GM19395 (cell line): ENCODE measurements at regions not wholly inside any gene's neighbourhood (a gene's known extent, or its start where the extent isn't known, plus 50 kb on each side); places are given as distances from the start of the nearest gene placed in this dataset.
A peak's percentile ranks its signal among the peaks of the same experiment; 100 is the strongest.

Source experiments
- ATAC-seq: cut with Tn5 transposase; IDR thresholded peaks from one replicate; pipeline ENCODE4 v1.9.1; 2021; ENCODE audit warnings: mild to moderate bottlenecking, moderate library complexity; ENCODE audit not compliant: unreplicated experiment

DNA sequence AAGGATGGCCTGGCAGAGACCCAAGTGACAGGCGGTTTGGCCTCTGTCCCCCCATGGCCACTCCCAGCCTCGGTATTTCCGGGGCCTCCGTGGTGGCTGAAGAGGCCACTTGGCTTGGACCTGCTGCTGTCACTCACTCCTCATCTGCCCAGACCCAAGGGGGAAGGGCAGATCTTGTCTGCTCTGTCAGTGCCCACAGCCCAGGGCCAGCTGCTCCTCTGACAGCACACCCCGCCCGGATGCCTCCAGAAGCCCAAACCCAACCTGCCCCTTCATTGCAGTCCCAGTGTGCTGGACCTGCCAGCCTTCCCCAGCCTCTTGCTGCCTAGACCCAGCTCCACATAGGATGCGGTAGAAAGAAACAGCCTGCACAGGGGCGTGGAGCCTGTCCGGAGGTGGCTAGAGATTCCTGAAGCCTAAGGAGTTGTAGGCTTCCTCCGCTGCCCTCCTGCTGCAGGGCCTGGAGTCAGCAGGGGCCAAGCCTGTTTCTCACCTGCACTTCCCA, 52.0 kb downstream of the MAGEF1 start:
- no peak for ATAC-seq

DNA sequence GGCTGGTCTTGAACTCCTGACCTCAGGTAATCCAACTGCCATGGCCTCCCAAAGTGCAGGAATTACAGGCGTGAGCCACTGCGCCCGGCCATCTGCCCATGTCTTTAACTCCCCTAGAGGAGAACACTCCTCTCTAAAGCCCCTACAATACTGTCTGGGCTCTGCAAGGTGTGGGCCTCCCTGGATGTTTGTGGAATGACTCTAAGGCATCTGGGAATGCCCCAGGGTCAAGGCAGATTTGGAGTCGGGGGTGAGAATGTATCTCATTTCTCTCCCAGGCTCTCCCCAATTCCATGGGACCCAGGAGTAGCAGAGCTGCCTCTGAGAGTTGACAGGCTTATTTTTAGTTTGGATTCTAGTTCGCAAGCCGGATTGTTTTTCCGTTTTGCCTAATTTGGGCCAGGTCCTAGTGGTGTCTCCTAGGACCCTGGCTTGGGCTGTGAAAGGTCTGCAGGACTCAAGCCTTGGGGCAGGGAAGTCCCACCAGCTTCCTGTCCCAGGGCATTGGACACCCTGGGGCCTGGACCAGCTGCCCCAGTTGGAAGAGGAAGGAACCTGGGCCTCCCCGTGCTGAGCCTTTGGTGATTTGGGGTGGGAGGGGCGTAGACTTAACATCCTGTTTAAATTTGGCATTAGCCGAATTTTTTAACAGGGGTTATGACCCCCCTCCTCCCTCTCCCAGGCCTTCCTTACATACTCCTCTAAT, 53.5 kb downstream of the MAGEF1 start:
- no peak for ATAC-seq

DNA sequence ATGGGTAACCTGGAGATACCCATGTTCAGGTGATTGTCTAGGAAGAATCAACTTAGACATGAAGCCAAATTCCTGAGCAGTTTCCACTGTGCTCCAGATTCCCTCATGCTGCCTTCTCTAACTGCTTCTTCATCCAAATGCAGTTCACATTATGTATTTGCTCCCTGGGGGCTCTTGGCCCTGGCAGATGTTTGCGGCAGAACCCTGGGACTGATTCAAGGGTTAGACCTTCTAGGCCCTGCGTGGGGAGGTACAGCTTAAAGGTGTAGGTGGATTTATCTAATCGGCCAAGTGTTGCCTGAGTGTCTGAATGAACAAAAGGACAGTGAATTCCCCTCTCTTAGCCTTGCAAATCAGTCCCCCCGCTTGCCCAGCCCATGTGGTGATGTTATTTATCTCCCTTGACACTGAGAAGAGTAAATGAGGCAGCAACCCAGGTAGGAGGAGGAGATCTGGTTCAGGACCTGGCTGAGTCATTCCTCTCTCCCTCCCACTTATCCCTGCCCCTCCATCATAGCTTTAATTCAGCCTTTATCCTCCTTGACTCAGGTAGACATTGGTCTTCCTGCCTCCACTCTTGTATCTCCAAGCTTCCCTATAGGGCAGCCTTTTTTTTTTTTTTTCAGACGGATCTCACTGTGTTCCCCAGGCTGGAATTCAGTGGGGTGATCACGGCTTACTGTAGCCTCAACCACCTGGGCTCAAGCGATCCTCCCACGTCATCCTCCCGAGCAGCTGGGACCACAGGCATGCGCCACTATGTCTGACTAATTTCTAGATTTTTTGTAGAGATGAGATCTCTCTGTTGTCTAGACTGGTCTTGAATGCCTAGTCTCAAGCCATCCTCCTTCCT, 54.8 kb downstream of the MAGEF1 start:
- peak; percentile 95 for ATAC-seq

DNA sequence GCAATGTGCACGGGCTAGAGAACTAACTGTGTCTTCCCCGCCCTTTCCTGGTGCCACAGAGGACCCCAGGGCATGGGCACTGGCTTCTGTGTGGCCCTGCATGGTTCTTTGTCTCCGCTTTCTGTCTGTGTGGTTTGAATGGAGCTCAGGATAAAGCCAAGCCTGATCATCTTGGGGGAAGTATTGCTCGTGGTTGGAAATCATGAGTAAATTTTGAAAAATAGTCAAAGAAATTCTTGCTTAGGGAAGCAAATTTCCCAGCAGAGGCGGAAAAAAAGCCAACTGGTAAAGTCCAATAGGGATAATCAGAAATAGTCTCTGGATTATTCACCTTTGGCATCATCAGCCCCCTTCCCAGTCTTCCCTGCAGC, 55.4 kb downstream of the MAGEF1 start:
- no peak for ATAC-seq

DNA sequence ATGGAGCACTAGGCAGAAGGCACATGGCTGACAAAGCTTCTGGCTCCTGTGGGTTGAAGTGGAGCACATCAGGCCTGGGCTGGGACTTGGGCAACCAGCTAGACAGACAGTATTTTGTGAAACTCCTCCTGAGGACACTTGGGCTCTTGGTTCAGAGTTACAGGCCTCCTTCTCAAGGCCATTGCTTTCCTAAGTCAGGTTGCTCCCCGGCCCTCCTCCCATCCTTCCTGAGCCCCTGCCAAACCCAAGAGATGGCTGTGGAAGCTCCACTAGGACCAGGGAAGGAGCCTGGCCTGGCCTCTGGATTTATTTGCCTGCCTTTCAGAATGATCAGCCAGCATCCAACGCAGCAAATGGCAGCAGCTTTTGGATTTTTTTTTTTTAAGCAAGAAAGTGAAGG, 56.3 kb downstream of the MAGEF1 start:
- no peak for ATAC-seq

DNA sequence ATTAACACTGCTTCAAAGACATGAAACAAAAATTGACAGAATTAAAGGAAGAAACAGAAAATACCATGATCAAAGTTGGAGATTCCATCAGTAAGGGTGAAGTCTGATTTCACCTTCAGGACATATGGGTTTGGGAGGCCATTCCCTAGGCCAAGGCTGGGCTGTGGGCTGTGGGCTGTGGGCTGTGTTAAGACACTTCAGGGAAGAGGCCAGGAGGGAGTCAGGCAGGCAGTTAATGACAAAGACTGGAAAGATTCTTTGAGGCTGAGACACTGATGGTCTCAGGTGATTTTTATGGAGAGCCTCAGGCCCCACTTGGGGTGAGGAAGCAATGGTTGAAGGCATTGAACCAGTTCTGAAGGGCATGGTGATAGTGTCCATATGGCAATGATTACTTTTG, 57.5 kb downstream of the MAGEF1 start:
- ATAC-seq = no peak

DNA sequence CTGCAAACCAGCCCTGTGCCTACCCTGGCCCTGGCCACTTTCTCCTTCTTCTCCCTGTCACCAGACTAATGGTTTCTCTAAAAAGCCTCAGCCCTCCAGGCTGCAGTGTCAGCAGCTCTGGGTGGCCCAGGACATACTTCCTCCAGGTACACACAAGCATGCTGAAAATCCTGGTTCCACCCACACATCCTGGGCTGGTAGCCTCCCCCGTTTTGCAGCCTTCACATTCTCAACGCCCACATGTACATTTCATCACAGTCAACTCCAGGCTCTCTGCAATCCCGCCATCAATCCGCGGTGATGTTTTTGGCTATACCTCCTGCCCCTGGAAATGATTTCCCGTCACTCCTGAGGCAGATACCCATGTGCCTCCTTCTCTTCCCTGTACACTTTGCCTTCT, 59.4 kb downstream of the MAGEF1 start:
- ATAC-seq = no peak

DNA sequence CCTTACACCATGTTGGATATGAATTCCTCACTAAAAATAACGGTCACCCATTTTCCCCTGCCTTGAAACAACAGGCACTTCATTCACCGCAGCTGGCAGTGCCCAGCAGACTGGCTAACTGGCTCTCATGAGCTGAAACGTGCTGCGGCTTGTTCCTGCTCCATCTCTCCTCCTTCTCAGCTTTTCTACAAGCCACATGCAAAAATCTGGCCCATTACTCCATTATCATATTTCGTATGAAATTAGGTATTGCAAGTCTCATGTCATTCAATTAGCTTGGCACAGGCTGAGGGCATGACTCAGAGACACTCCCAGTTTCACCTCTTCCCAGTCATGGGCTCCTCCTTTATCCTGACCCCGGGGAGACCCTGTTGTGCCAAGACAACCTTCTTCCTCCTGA, 60.0 kb downstream of the MAGEF1 start:
- ATAC-seq = no peak

DNA sequence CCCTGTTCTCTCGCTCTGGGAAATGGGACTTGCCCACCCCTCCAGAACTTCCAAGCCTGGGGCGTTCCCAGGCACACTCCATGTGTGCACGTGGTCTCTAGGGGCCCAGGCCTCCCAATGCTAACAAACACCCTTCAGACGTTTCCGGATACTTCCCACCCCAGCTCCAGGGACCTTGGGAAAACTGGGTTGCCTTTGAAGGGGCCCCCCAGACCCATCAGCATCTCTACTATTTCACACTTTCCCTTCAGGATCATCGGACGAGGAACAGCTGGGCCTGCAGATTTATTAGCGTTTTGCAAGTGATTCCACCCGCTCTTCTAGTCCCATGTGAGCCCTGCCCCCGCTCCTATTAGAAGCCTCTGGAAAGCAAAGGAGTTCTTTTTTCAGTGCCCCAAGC, 63.2 kb downstream of the MAGEF1 start:
- no peak for ATAC-seq

DNA sequence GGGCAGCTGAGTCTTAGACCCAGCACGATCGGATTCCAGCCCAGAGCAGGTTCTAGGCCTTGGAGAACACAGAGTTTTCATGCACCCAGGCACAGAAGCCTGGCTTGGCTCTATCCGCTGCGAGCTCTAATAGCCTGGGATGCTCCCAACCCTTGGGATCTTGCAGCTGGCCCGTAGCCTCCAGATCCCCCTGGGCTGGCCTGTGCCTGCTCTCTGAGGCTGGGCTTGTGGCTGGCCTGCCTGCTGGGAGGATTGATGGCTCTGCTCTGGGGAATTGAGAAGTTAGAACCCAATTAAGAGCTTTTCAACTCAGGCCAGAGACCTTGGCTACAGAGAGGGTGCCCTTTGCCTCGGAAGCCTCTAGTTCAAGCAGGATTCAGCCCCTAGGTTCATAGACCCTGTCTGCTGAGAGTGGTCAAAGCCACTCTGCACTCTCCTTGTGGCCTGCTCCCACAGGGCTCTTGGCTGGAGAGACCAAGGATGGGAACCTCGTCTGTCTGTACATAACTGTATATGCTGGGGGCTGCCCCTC, 64.4 kb downstream of the MAGEF1 start:
- ATAC-seq = no peak

DNA sequence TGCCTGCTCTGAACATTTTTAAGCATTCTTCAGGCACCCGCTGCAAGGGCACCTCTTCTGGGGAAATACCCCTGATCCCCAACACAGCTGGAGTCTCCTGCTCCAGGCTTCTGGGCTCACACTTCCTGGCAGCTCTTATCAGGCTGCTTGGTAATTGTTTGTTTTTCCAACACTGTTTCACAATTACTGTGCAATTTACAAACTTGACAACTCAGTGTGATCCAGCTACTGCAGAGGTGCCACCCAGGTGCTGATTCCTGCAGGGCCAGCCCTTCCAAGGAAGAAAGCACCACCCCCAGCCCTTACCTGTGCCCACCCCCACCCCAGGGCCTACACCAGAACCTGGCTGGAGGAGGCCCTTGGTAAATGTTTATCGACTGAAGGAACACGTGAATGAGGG, 66.5 kb downstream of the MAGEF1 start:
- ATAC-seq = no peak

DNA sequence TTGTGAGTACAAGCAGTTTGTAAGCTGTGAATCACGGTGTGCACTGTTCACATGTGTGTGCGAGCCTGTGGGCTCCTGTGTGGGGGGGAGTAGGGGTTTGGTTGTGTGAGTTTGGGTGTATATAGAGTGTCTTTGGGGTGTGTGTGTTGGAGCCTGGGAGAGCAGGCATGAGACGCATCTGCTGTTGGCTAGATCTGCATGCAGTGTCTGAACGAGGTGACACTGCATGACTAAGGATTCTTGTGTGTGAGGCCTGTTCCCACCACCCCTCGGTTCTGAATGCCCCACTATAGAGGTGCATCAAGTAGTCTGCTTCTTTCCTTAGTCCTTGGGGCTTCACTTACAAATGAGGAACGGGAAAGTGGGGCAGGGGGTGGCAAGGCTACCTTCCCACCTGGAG, 68.4 kb downstream of the MAGEF1 start:
- ATAC-seq = no peak

DNA sequence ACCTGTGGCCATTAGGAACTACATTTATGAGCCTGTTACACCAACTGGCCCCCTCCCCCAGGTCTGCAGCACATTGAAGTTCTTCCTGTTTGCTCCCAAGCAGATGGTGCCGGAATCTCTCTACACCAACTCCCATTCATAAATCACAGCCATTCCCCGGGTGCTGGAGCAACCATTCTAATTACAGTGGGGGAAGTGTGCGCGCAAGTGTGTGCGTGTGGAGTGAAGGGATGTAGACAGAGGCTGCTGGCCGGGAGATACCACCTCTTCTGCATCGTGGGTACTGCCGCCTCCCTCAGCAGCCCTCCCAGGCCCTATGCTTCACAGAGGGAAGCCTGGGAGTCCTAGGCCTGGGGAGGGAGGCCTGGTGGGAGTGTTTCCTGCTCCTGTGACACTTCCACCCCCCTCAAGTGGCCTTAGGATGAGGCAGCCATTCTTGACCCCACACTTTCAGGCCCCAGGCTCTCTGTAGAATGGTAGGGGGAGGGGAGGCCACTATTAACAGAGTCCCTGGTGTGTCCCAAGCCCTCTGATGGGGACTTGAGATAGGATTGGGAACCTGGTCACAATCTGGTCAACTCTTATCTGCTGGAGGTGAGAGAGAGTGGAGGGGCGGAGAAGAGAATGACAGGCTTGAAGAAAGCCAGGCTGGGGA, 69.1 kb downstream of the MAGEF1 start:
- no peak for ATAC-seq

DNA sequence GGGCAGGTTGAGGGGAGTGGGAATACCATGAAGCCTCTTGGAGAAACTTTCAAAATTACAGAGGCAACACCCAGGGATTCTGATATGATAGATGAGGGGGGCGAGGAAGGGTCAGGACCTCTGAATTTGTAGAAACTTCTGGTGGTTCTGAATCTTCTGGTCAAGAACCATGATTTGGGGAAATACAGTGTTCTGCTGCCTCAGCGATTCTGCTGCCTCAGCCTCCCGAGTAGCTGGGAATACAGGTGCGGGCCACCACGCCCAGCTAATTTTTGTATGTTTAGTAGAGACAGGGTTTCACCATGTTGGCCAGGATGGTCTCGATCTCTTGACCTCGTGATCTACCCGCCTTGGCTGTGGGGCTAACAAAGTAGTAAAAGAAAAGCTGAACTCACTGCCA, 70.4 kb downstream of the MAGEF1 start:
- ATAC-seq = no peak

DNA sequence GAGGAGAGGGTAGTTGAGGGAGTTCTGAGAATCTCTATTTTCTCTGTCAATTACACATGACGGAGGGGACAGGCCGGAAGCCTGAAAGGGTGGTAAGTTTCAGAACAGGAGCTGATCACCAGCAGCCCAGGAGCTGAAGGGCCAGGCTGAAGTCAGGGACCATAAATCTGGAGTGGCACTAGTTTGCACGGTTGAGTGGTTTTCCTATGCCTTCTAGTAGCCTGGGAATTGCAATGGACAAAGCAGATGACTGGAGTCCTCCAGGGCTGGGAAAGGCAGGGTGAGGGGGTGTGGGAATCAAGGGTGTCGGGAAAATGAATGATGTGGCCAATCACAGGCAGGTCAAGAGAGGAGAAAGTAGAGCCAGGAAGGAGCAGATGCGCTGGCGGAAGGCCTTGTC, 72.5 kb downstream of the MAGEF1 start:
- no peak for ATAC-seq

DNA sequence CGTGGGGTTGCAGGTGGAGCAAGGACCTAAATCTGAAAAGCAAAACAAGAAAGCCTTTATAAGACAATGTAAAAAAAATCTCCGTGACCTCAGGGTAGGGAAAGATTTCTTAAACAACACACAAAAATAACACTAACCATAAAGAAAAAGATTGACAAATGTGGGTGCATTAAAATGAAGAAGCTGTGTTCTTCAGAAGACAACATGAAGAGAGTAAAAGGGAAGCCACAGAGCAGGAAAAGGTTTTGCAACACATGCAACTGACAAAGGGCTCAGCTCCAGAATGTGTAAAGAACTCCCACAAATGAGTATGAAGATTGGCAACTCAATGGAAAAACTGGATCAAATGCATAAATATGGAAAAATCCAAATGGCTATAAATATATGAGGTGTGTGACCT, 74.2 kb downstream of the MAGEF1 start:
- no peak for ATAC-seq

DNA sequence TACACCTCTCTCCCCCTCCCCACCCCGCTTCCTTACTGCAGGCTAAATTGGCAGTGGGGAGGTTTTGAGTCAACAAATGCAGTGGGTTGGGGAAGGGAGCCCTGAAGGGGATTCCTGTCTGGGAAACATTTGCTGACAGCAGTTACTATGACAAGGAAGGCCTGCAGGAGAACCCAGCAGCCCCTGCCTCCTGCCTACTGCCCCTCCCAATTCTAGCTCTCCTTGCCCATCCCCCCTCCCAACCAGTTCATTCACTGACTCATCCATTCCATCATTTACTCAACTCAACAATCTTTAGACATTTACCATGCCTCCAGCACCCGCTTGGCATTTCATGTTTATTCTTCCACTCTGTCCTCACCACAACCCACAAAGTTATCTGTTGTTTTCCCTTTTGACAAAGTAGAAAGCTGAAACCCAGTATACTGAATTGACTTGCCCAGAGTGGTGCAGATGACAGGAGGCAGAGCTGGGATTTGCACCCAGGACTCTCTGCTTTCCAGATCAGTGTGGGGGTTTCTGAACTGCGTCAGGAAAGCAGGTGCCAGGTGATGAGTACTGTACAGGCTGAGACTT, 75.0 kb downstream of the MAGEF1 start:
- no peak for ATAC-seq

DNA sequence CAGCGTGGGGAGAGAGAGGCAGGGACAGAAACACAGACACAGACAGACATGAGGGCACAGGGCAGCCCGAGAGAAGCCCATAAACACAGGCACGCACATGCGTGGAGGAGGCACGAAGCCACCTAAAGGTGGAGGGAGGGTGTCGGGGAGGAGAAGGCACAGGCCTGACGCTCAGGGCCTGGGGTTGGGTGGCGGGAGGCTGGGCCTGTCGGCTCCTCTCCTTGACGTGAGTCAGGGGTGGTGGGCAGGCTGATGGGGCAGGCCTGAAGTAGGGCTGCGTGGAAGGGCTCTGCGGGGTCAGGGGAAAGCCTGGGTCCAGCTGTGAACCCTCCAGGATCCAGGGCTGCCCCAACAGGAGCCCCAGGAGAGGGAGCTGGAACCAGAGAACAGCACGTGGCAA, 74.2 kb downstream of the EPHB3 start:
- no peak for ATAC-seq

DNA sequence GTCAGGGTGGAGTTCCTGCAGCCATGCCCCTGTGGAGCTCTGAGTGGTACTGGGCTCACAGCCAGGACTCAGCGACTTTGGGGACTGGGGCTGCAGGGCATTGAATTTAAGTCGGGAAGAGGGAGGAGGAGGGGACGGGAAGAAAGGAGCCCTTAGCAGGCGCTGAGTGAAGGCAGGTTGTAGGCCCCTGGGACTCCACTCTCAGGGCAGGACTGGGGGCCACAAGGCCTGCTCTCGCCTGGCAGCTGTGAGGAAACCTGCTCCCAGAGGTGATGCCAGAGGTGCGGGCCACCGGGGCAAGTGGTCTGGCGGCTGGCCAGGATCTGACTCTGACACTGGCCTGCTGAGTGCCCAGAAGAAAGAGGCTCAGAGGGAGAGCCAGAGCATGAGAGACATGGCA, 73.5 kb downstream of the EPHB3 start:
- no peak for ATAC-seq

DNA sequence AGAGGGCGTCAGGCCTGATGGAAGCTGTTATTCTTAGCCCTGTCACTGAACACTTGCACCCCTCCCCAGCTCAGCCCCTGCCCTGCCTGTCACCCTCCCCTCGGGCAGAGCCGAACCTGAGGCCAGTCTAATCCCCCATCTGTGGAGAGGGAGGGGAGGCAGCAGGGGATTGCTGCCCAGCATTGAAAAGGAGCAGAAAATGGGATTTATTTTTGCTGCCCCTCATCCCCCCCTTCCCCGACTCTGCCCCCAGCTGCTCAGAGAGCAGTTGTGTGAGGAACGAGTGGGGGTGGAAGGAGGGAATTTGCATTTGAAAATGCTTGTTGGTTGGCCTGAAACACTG, 71.6 kb downstream of the EPHB3 start:
- no peak for ATAC-seq

DNA sequence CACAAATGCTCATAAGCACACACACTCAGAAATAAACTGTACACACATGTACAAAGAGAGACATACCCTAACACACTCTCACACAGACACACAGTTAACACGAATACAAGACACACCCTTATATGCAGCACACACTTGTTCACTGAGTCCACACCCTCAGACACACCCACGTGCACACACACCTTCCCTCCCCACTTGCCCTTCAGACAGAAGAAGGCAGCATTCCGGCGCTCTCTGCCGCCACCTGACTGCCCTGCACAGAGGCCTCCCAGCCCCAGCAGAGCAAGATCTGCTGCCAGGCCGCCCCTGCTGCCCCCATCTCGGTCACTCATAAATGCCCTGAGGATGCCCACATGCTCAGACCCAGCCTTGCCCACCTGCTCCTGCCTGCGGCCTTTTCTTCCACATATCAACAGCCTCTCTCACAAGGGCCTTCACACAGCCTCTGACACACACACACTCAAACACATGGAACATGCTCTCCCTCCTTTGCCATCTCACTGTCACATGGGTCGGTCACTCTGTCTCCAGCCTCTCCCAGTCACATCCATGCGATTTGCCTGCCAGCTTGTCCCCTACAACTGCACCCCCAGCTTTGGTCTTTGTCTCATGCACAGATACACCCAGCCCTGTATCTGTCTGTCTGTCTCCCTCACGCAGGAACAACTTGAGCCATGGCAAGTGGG, 71.1 kb downstream of the EPHB3 start:
- ATAC-seq = no peak
